Tibial artery (tissue), 4 donors: ENCODE measurements at regions not wholly inside any gene's neighbourhood (a gene's known extent, or its start where the extent isn't known, plus 50 kb on each side); places are given as distances from the start of the nearest gene placed in this dataset.

Source experiments
- DNase-seq, 2 donors: peaks; one replicate each; pipeline ENCODE4 v3.0.0-alpha.2; 2019
- H3K27ac ChIP-seq, 2 donors: fragments of 200-600 bp; sonication (generic) in 1 of 2; 1 replicate in 1 of 2; 2 replicates in 1 of 2; pipeline ENCODE4 v1.5.1; 2018 to 2019; ENCODE audit warnings: mild to moderate bottlenecking in 1 of 2
- H3K27me3 ChIP-seq, 2 donors: fragments of 200-600 bp; sonication (generic) in 1 of 2; one replicate each; pipeline versions ENCODE4 v1.5.1 to v1.6.0; 2016 to 2019
- H3K36me3 ChIP-seq, 3 donors: fragments of 200-600 bp; sonication (generic) in 2 of 3; one replicate each; pipeline ENCODE4 v1.5.1; 2016 to 2019; ENCODE audit warnings: mild to moderate bottlenecking in 2 of 3
- H3K4me1 ChIP-seq, 4 donors: fragments of 200-600 bp; sonication (generic) in 2 of 4; 1 replicate in 3 of 4; 2 replicates in 1 of 4; pipeline ENCODE4 v1.5.1; 2016 to 2019
- H3K4me3 ChIP-seq, 2 donors: fragments of 200-600 bp; sonication (generic) in 1 of 2; 1 replicate in 1 of 2; 2 replicates in 1 of 2; pipeline ENCODE4 v1.5.1; 2018 to 2019; ENCODE audit warnings: mild to moderate bottlenecking in 2 of 2
- H3K9me3 ChIP-seq, 3 donors: fragments of 200-600 bp; sonication (generic) in 1 of 3; one replicate each; pipeline ENCODE4 v1.5.1; 2016 to 2019
- CTCF ChIP-seq, 2 experiments: fragments of 200-600 bp in 1 of 2; fragments of 450-650 bp in 1 of 2; IDR thresholded peaks; one replicate each; pipeline ENCODE4 v1.5.1; 2017 to 2019; ENCODE audit warnings: antibody characterized with exemption in 2 of 2, mild to moderate bottlenecking in 1 of 2, moderate library complexity in 1 of 2
- intact Hi-C: fragments of 100-400 bp; cut with DNase I; formaldehyde crosslinking; loops from one replicate; pipeline ENCODE4 v1.15.0; 2023; ENCODE audit warnings: low total_unique reads

- Histone ChIP-seq H3K27ac (no peak overlapping the region), H3K4me1 (no peaks in the 10 kb centered on the region), H3K9me3 (no peaks in the 10 kb centered on the region), H3K27me3 (peaks cover 0 to 2% of the 10 kb centered on the region in 2 donors), H3K36me3 (no peaks in the 10 kb centered on the region), H3K4me3 (no peak overlapping the region)
- no peak for DNase-seq
- intact Hi-C loops, result no loop called here
- TF ChIP-seq CTCF (IDR thresholded peaks at IDR 0.05), result no peak
These were observed 270.9 kb upstream of the JARID2 start for GRCh38 chr6:14974792-14975470.

GRCh38 chr6:14975471-14975817, 270.4 kb upstream of the JARID2 start:
- Histone ChIP-seq H3K4me1 (no peaks in the 10 kb centered on the region), H3K9me3 (no peaks in the 10 kb centered on the region), H3K27me3 (peaks cover 0 to 2% of the 10 kb centered on the region in 2 donors), H3K36me3 (no peaks in the 10 kb centered on the region), H3K4me3 (no peak overlapping the region), H3K27ac (no peak overlapping the region)
- intact Hi-C loops, result no loop called here
- DNase-seq, result no peak
- no peak for TF ChIP-seq CTCF (IDR thresholded peaks at IDR 0.05)

- intact Hi-C loops, result no loop called here
- Histone ChIP-seq H3K27me3 (peaks cover 0 to 20% of the 10 kb centered on the region in 2 donors), H3K27ac (no peak overlapping the region), H3K4me3 (no peak overlapping the region), H3K36me3 (no peaks in the 10 kb centered on the region), H3K9me3 (no peaks in the 10 kb centered on the region), H3K4me1 (no peaks in the 10 kb centered on the region)
- no peak for DNase-seq
- TF ChIP-seq CTCF (IDR thresholded peaks at IDR 0.05), result no peak
These were observed 268.0 kb upstream of the JARID2 start for GRCh38 chr6:14977747-14978382.

GRCh38 chr6:14981960-14982359, 263.9 kb upstream of the JARID2 start:
- no peak for TF ChIP-seq CTCF (IDR thresholded peaks at IDR 0.05)
- DNase-seq, result no peak
- Histone ChIP-seq H3K4me1 (no peaks in the 10 kb centered on the region), H3K9me3 (no peaks in the 10 kb centered on the region), H3K27ac (no peak overlapping the region), H3K4me3 (no peak overlapping the region), H3K27me3 (peaks cover 0 to 25% of the 10 kb centered on the region in 2 donors), H3K36me3 (no peaks in the 10 kb centered on the region)
- intact Hi-C loops, result no loop called here

- Histone ChIP-seq H3K4me1 (no peaks in the 10 kb centered on the region), H3K36me3 (no peaks in the 10 kb centered on the region), H3K4me3 (no peak overlapping the region), H3K27ac (no peak overlapping the region), H3K9me3 (no peaks in the 10 kb centered on the region), H3K27me3 (peaks cover 0 to 25% of the 10 kb centered on the region in 2 donors)
- intact Hi-C loops, result no loop called here
- DNase-seq, result no peak
- TF ChIP-seq CTCF (IDR thresholded peaks at IDR 0.05), result no peak
These were observed 262.0 kb upstream of the JARID2 start for GRCh38 chr6:14983599-14984518.
